ENCODE measurements at regions not wholly inside any gene's neighbourhood (a gene's known extent, or its start where the extent isn't known, plus 50 kb on each side); places are given as distances from the start of the nearest gene placed in this dataset.

DNA sequence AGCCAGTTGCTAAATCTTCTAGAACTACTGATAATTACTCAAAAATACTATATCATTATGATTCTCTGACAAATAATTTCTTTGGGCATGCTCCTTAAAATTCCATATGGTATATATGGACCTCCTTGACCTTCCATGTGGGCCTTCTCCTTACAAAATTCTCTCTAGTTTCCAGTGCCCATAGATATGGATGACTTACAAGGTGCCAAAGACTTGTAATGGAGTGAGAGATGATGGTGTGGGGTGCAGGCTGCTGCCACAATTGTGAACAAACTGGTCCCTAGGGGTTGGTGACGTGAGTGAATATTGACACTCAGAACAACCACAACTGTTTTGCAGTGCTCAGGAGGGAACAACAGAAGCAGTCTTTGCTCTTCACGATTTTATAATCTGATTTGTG lies 378.9 kb downstream of the SNAPC1 start:
- Histone ChIP-seq H4K8ac (ENCODE audit: low read depth in 2 of 2, low read length in 2 of 2) (no peak overlapping the region), H3K23ac (ENCODE audit: low read depth, low read length) (no peak overlapping the region), H3K9me1 (ENCODE audit: insufficient read depth, low read length) (no peaks in the 10 kb centered on the region), H3K4me1 (ENCODE audit: control insufficient read depth, insufficient read depth, low read length) (no peaks in the 10 kb centered on the region), H3K18ac (ENCODE audit: low read depth, low read length) (no peak overlapping the region), H3K56ac (ENCODE audit: extremely low read depth, insufficient read depth, low read length) (no peak overlapping the region), H3K27me3 (ENCODE audit: control insufficient read depth, insufficient read depth, low read length) (peaks cover 4% of the 10 kb centered on the region), H2BK5ac (ENCODE audit: low read depth, low read length, poor library complexity, severe bottlenecking) (no peak overlapping the region), H3K14ac (replicated peaks; ENCODE audit: low read depth, low read length) (no peak overlapping the region), H2AK5ac (ENCODE audit: low read depth, low read length) (no peak overlapping the region), H2AK9ac (replicated peaks; ENCODE audit: low read depth, low read length, poor library complexity) (no peak overlapping the region), H2BK20ac (ENCODE audit: low read depth, low read length) (no peak overlapping the region), H2BK120ac (ENCODE audit: low read depth, low read length) (no peak overlapping the region), H3K4me2 (ENCODE audit: low read depth, low read length) (no peak overlapping the region), H3K4me3 (ENCODE audit: insufficient read depth, low read depth, low read length) (no peak overlapping the region), H3K4ac (ENCODE audit: low read depth, low read length) (no peak overlapping the region), H2AFZ (replicated peaks; ENCODE audit: low read length, poor library complexity) (no peak overlapping the region), H3K9ac (ENCODE audit: low read depth, low read length) (no peak overlapping the region), H4K5ac (ENCODE audit: low read depth, low read length) (no peak overlapping the region), H4K91ac (ENCODE audit: insufficient read depth, low read depth, low read length) (no peak overlapping the region), H3K9me3 (ENCODE audit: control insufficient read depth, insufficient read depth, low read length) (no peaks in the 10 kb centered on the region), H3K79me1 (ENCODE audit: low read depth in 1 of 2, low read length in 2 of 2) (no peaks in the 10 kb centered on the region), H2BK15ac (ENCODE audit: low read depth, low read length) (no peak overlapping the region), H3K27ac (ENCODE audit: insufficient read depth, low read length) (no peak overlapping the region), H3K36me3 (ENCODE audit: control insufficient read depth, insufficient read depth, low read length) (no peaks in the 10 kb centered on the region), H4K20me1 (ENCODE audit: insufficient read depth, low read length) (no peaks in the 10 kb centered on the region)
- TF ChIP-seq SMC3 (IDR thresholded peaks at IDR 0.05; ENCODE audit: low read depth, low read length) (no peak), CEBPB (IDR thresholded peaks at IDR 0.05; ENCODE audit: low read depth, low read length) (no peak), RFX5 (IDR thresholded peaks at IDR 0.05; ENCODE audit: low read depth, low read length) (no peak), RCOR1 (IDR thresholded peaks at IDR 0.05; ENCODE audit: insufficient replicate concordance, low read length) (no peak), MAZ (IDR thresholded peaks at IDR 0.05; ENCODE audit: borderline replicate concordance, low read depth, low read length) (no peak), CHD1 (IDR thresholded peaks at IDR 0.05; ENCODE audit: low read depth, low read length) (no peak), BHLHE40 (IDR thresholded peaks at IDR 0.05; ENCODE audit: low read depth, low read length) (no peak), MAFK (IDR thresholded peaks at IDR 0.05; ENCODE audit: low read depth, low read length) (no peak)
- TF ChIP-seq, protein P1, sequence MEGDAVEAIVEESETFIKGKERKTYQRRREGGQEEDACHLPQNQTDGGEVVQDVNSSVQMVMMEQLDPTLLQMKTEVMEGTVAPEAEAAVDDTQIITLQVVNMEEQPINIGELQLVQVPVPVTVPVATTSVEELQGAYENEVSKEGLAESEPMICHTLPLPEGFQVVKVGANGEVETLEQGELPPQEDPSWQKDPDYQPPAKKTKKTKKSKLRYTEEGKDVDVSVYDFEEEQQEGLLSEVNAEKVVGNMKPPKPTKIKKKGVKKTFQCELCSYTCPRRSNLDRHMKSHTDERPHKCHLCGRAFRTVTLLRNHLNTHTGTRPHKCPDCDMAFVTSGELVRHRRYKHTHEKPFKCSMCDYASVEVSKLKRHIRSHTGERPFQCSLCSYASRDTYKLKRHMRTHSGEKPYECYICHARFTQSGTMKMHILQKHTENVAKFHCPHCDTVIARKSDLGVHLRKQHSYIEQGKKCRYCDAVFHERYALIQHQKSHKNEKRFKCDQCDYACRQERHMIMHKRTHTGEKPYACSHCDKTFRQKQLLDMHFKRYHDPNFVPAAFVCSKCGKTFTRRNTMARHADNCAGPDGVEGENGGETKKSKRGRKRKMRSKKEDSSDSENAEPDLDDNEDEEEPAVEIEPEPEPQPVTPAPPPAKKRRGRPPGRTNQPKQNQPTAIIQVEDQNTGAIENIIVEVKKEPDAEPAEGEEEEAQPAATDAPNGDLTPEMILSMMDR (conservative IDR thresholded peaks at IDR 0.05; ENCODE audit: low read depth, low read length) = no peak
- BruUV-seq (replicated peaks) = no TSS peak
- dilution Hi-C loops (cut with HindIII; ENCODE audit: low sequenced_read_pairs, unreplicated experiment) = loop anchor here (25.0 kb wide), 1 partner anchor 229 kb away; no protein-coding TSS in a partner anchor
- intact Hi-C loops (cut with micrococcal nuclease) = no loop called here
- POLR2A ChIA-PET (ENCODE audit: unreplicated experiment) = interaction anchor here (0.7 kb wide), 1 partner anchor 1082 kb away, joined by 7 read pairs; no protein-coding TSS in a partner anchor
- in situ Hi-C loops (cut with MboI; ENCODE audit: low sequenced_read_pairs) = no loop called here
- DNase-seq = no peak
- ATAC-seq (ENCODE audit: low read depth) = no peak
- no CpG with 5 or more reads among the region's 2 CpGs for WGBS, 2 experiments (ENCODE audit: extremely low coverage in 2 of 2, insufficient read length in 1 of 2)
- CTCF ChIA-PET = no interaction called here

All from IMR-90 (cell line).